ENCODE measurements at regions not wholly inside any gene's neighbourhood (a gene's known extent, or its start where the extent isn't known, plus 50 kb on each side); places are given as distances from the start of the nearest gene placed in this dataset.
A peak's percentile ranks its signal among the peaks of the same experiment; 100 is the strongest.

GRCh38 chr5:61263072-61263471, 69.0 kb upstream of the ZSWIM6 start:
- DNase-seq (ENCODE audit: low read depth in 1 of 2, low spot score in 1 of 2), result no peak

GRCh38 chr5:61263561-61264272, 68.3 kb upstream of the ZSWIM6 start:
- no peak for DNase-seq (ENCODE audit: low read depth in 1 of 2, low spot score in 1 of 2)

GRCh38 chr5:61264273-61264661, 67.8 kb upstream of the ZSWIM6 start:
- no peak for DNase-seq (ENCODE audit: low read depth in 1 of 2, low spot score in 1 of 2)

GRCh38 chr5:61267116-61267515, 64.9 kb upstream of the ZSWIM6 start:
- DNase-seq (ENCODE audit: low read depth in 1 of 2, low spot score in 1 of 2), result no peak

GRCh38 chr5:61268871-61269270, 63.2 kb upstream of the ZSWIM6 start:
- DNase-seq (ENCODE audit: low read depth in 1 of 2, low spot score in 1 of 2), result no peak

- DNase-seq (ENCODE audit: low read depth in 1 of 2, low spot score in 1 of 2), result no peak
These were observed 61.4 kb upstream of the ZSWIM6 start for GRCh38 chr5:61270510-61271165.

GRCh38 chr5:61272688-61273087, 59.4 kb upstream of the ZSWIM6 start:
- DNase-seq (ENCODE audit: low read depth in 1 of 2, low spot score in 1 of 2), result no peak

DNA sequence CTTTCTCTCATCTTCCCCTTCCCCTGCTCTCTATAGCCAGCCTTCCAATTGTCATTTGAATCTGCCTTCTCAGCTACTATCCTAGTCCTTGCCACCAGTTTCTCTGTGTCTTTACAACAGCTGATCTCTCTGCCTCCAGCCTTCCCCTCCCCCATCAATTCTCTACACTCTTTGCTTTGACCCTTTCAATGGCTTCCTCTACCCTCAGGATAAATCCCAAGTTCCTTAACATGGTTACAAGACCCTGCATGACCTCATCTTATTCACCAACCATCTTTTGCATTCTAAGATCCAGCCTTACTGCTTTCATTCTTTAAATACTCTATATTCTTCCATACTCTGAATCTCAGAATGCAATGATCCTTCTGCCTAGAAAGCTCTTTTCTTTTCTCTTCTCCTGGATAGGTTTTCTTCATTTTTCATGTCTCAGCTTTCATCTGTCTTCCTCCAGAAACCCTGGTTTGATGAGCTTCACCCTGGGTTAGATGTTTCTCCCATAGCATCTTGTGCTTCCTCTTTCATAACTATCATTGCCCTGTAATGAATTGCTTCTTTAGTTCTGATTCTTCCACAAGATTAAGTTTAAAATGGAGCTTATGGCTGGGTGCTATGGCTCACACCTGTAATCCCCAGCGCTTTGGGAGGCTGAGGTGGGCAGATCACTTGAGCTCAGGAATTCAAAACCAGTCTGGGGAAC, 58.6 kb upstream of the ZSWIM6 start:
- DNase-seq (ENCODE audit: low read depth in 1 of 2, low spot score in 1 of 2), result no peak

- DNase-seq (ENCODE audit: low read depth in 1 of 2, low spot score in 1 of 2), result no peak
These were observed 57.5 kb upstream of the ZSWIM6 start for GRCh38 chr5:61274511-61274911.

DNA sequence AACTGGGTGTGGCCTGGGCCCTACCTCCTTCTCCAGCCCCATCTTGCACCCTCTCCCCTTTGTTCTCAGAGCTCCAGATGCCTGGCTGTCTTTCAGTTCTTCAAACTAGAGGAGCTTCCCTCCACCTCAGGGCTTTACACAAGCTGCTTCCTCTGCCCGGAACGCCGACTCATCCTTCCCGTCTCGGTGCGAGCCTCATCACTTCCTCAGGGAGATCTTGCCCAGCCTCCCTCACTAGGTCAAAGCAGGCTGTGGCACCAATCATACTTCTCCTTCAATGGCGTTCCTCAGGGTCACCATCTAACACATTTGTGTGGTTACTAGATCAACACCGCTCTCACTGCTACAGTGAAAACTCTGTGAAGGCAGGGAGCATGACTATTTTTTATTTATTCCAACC, 56.2 kb upstream of the ZSWIM6 start:
- peak in 1 of 2 donors; percentile 14 for DNase-seq (ENCODE audit: low read depth in 1 of 2, low spot score in 1 of 2)

DNA sequence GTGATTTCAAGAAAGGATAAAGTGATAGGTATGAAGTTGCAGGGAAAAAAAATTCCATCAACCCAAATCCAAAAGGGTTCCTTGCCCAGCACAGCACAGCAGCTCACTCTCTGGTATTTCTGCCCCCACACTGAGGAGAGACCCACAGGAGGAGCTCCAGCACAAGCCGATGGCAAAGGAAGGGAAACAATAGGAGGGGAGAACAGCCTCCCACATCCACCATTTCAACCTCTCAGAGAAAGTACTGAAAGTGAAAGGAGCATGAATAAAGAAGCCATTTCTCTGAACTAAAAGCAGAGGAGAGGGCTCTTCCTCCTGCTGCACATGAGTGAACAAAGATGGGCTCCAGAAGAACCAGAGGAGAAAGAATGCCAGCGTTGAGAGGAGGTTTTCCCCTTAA, 54.9 kb upstream of the ZSWIM6 start:
- no peak for DNase-seq (ENCODE audit: low read depth in 1 of 2, low spot score in 1 of 2)

DNA sequence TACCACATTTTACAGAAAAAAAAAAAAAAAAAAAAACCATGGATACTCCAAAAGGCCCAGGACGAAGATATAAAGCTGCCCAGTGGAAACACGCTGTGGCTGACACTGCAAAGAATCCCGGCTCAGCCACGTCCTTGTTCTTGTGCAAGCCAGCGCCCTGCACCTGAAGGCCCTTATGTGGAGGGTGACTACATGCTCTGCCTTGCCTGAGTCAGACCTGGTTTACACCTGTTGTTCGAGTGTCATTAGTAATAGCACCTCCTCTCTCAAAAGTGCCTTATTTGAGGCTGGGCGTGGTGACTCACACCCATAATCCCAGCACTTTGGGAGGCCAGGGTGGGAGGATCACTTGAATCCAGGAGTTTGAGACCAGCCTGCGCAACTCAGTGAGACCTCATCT, 54.3 kb upstream of the ZSWIM6 start:
- no peak for DNase-seq (ENCODE audit: low read depth in 1 of 2, low spot score in 1 of 2)

- no peak for DNase-seq (ENCODE audit: low read depth in 1 of 2, low spot score in 1 of 2)
These were observed 52.3 kb upstream of the ZSWIM6 start for GRCh38 chr5:61279725-61280124.

DNA sequence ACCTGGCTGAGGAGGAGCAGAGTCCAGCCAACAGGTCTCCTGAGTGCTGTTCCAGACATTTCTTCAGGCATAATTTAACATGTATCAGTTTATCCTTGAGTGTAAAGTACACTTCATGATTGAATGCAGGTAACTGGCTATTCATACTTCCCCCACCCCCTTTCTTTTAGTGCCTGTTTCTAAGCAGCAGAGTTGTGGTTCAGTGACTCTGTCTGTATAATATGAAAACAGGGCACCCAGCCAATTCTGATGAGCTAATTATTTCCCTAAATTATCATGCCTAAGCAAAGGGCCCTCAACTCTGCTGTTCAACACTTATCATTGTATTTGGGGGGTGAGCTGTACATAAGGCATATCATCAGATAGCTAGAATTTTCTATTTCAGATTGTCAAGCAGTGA, 51.9 kb upstream of the ZSWIM6 start:
- peak in 1 of 2 donors; percentile 33 for DNase-seq (ENCODE audit: low read depth in 1 of 2, low spot score in 1 of 2)

- no peak for DNase-seq (ENCODE audit: low read depth in 1 of 2, low spot score in 1 of 2)
These were observed 51.2 kb upstream of the ZSWIM6 start for GRCh38 chr5:61280761-61281427.

DNA sequence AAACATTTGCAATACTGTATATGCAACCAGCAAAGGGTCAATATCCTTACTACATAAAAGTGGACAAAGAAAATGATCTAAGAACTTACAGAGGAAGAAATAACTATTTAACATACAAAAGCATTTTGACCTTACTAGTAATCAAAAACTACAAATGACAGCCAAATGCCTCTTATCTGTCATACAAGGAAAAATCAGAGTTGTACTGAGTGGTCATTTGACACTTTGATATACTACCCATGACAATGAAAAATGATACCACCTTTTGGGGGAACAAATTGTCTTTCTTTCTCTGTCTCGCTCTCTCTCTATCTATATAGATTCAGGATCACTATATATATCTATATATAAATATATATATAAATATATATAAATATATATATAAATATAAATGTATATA, 50.4 kb upstream of the ZSWIM6 start:
- no peak for DNase-seq (ENCODE audit: low read depth in 1 of 2, low spot score in 1 of 2)
